GM19438 (cell line): ENCODE measurements at regions not wholly inside any gene's neighbourhood (a gene's known extent, or its start where the extent isn't known, plus 50 kb on each side); places are given as distances from the start of the nearest gene placed in this dataset.

ENCODE experiments used
- ATAC-seq: cut with Tn5 transposase; IDR thresholded peaks from one replicate; pipeline ENCODE4 v1.9.1; 2021; ENCODE audit warnings: low read depth; ENCODE audit not compliant: unreplicated experiment

GRCh38 chr3:148102156-148102555 lies 595.5 kb upstream of the AGTR1 start:
- ATAC-seq = no peak

- no peak for ATAC-seq
These were observed 591.6 kb upstream of the AGTR1 start for GRCh38 chr3:148106062-148106461.

- no peak for ATAC-seq
These were observed 570.7 kb upstream of the AGTR1 start for GRCh38 chr3:148126956-148127355.

- no peak for ATAC-seq
These were observed 569.6 kb upstream of the AGTR1 start for GRCh38 chr3:148128136-148128535.

- no peak for ATAC-seq
These were observed 565.6 kb upstream of the AGTR1 start for GRCh38 chr3:148131990-148132638.

- ATAC-seq = no peak
These were observed 560.9 kb upstream of the AGTR1 start for GRCh38 chr3:148136816-148137215.

- no peak for ATAC-seq
These were observed 551.5 kb upstream of the AGTR1 start for GRCh38 chr3:148146241-148146640.

- ATAC-seq = no peak
These were observed 550.5 kb upstream of the AGTR1 start for GRCh38 chr3:148146947-148147826.

- ATAC-seq = no peak
These were observed 549.8 kb upstream of the AGTR1 start for GRCh38 chr3:148147903-148148302.

GRCh38 chr3:148149556-148149955 lies 548.1 kb upstream of the AGTR1 start:
- no peak for ATAC-seq

- ATAC-seq = no peak
These were observed 547.6 kb upstream of the AGTR1 start for GRCh38 chr3:148150141-148150540.

GRCh38 chr3:148158210-148158609 lies 539.5 kb upstream of the AGTR1 start:
- no peak for ATAC-seq

- ATAC-seq = no peak
These were observed 535.6 kb upstream of the AGTR1 start for GRCh38 chr3:148162132-148162531.

- ATAC-seq = no peak
These were observed 529.4 kb upstream of the AGTR1 start for GRCh38 chr3:148168347-148168746.

- no peak for ATAC-seq
These were observed 523.9 kb upstream of the AGTR1 start for GRCh38 chr3:148173851-148174250.

- ATAC-seq = no peak
These were observed 522.5 kb upstream of the AGTR1 start for GRCh38 chr3:148175214-148175613.

GRCh38 chr3:148178503-148178902 lies 519.2 kb upstream of the AGTR1 start:
- ATAC-seq = no peak

- ATAC-seq = no peak
These were observed 512.9 kb upstream of the AGTR1 start for GRCh38 chr3:148184798-148185197.

GRCh38 chr3:148186881-148187280 lies 510.8 kb upstream of the AGTR1 start:
- ATAC-seq = no peak

- no peak for ATAC-seq
These were observed 510.4 kb upstream of the AGTR1 start for GRCh38 chr3:148187296-148187695.

- no peak for ATAC-seq
These were observed 507.2 kb upstream of the AGTR1 start for GRCh38 chr3:148190441-148190990.

- no peak for ATAC-seq
These were observed 505.7 kb upstream of the AGTR1 start for GRCh38 chr3:148191966-148192365.
